Endodermal cell (in vitro differentiated cells): ENCODE measurements at regions not wholly inside any gene's neighbourhood (a gene's known extent, or its start where the extent isn't known, plus 50 kb on each side); places are given as distances from the start of the nearest gene placed in this dataset.
"Not testable (repeated sequence)": the region's sequence is repeated elsewhere in the genome, so short reads cannot be mapped to it uniquely, and the experiment has no call there.

Experiments
- DNase-seq: peaks from one replicate; pipeline ENCODE4 v3.0.0-alpha.2; 2017
- H3K27ac ChIP-seq: 2 replicates; pipeline ENCODE4 v1.5.1; 2013; ENCODE audit warnings: mild to moderate bottlenecking, low read depth, low read length, moderate library complexity
- H3K27me3 ChIP-seq: 2 replicates; pipeline ENCODE4 v1.6.1; 2013; ENCODE audit warnings: mild to moderate bottlenecking, low read length, moderate library complexity; ENCODE audit not compliant: insufficient read depth, control insufficient read depth, poor library complexity, severe bottlenecking
- H3K36me3 ChIP-seq: 2 replicates; pipeline ENCODE4 v1.7.0; 2013; ENCODE audit warnings: mild to moderate bottlenecking, low read length, moderate library complexity; ENCODE audit not compliant: control insufficient read depth, insufficient read depth
- H3K4me1 ChIP-seq: one replicate; pipeline ENCODE4 v1.7.0; 2013; ENCODE audit warnings: low read length; ENCODE audit not compliant: control insufficient read depth, insufficient read depth
- H3K4me3 ChIP-seq: 2 replicates; pipeline ENCODE4 v1.5.1; 2013; ENCODE audit warnings: mild to moderate bottlenecking, low read length, moderate library complexity
- H3K9ac ChIP-seq: 2 replicates; pipeline ENCODE4 v1.6.1; 2013; ENCODE audit warnings: mild to moderate bottlenecking, low read length, moderate library complexity; ENCODE audit not compliant: poor library complexity, severe bottlenecking; ENCODE audit errors: extremely low read depth
- H3K9me3 ChIP-seq: 2 replicates; pipeline ENCODE4 v1.6.1; 2013; ENCODE audit warnings: mild to moderate bottlenecking, low read length, moderate library complexity; ENCODE audit not compliant: control insufficient read depth
- H3K27ac Mint-ChIP-seq: 2 replicates; pipeline ENCODE4 v1.8.0; 2020; ENCODE audit warnings: mixed read lengths
- H3K27me3 Mint-ChIP-seq: 2 replicates; pipeline ENCODE4 v1.8.0; 2021; ENCODE audit warnings: mild to moderate bottlenecking, mixed read lengths; ENCODE audit not compliant: insufficient read depth
- H3K36me3 Mint-ChIP-seq: 2 replicates; pipeline ENCODE4 v1.8.0; 2020; ENCODE audit warnings: low read depth, mixed read lengths
- H3K4me1 Mint-ChIP-seq: 2 replicates; pipeline ENCODE4 v1.8.0; 2020; ENCODE audit warnings: mixed read lengths
- H3K4me3 Mint-ChIP-seq: 2 replicates; pipeline ENCODE4 v1.8.0; 2020; ENCODE audit warnings: mild to moderate bottlenecking, moderate library complexity, mixed read lengths
- H3K9me3 Mint-ChIP-seq: 2 replicates; pipeline ENCODE4 v1.8.0; 2020; ENCODE audit warnings: mild to moderate bottlenecking, mixed read lengths
- WGBS, 2 experiments: methylation state at CpG; one replicate each; pipeline versions ENCODE4 v1.1.5 to v1.1.7; 2013; ENCODE audit warnings: missing lambda C conversion rate in 2 of 2, mixed read lengths in 1 of 2; ENCODE audit not compliant: insufficient coverage in 1 of 2, insufficient read length in 1 of 2; 5-methylcytosine and 5-hydroxymethylcytosine counted together
- TF ChIP-seq, protein P1 (sequence below): fragments of 200-600 bp; sonication (generic); conservative IDR thresholded peaks from 2 replicates; pipeline ENCODE4 v1.5.0; 2021; ENCODE audit warnings: antibody characterized with exemption, mild to moderate bottlenecking

DNA sequence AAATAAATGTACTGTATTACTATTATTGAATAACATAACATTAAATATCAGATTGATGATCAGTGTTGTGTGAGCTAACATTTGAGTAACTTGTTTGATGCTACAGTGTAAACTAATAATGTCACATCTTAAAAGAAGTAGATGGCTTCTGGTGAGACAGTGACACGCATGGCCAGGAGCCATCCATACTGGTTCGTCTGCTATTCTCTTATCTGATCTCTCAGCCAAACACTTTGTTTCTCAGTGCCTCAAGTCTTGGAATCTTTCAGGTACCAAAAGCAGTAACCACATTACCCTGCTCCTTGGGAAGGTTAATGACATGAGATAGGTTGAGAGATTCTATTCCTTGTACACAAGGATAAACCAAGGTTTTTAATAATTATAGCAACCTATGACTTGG is 198.1 kb upstream of the IGFBP7 start:
- no peaks in the 10 kb centered on the region for H3K27me3 ChIP-seq
- H3K9ac ChIP-seq = no peak overlapping the region
- no peak overlapping the region for H3K27ac ChIP-seq
- Mint-ChIP-seq H3K27me3 (peaks cover 2% of the 10 kb centered on the region), H3K4me1 (no peaks in the 10 kb centered on the region), H3K9me3 (peaks cover 1% of the 10 kb centered on the region), H3K36me3 (no peaks in the 10 kb centered on the region), H3K4me3 (no peak overlapping the region), H3K27ac (no peak overlapping the region)
- no peak overlapping the region for H3K4me3 ChIP-seq
- no peaks in the 10 kb centered on the region for H3K4me1 ChIP-seq
- no peaks in the 10 kb centered on the region for H3K9me3 ChIP-seq
- TF ChIP-seq, protein P1, sequence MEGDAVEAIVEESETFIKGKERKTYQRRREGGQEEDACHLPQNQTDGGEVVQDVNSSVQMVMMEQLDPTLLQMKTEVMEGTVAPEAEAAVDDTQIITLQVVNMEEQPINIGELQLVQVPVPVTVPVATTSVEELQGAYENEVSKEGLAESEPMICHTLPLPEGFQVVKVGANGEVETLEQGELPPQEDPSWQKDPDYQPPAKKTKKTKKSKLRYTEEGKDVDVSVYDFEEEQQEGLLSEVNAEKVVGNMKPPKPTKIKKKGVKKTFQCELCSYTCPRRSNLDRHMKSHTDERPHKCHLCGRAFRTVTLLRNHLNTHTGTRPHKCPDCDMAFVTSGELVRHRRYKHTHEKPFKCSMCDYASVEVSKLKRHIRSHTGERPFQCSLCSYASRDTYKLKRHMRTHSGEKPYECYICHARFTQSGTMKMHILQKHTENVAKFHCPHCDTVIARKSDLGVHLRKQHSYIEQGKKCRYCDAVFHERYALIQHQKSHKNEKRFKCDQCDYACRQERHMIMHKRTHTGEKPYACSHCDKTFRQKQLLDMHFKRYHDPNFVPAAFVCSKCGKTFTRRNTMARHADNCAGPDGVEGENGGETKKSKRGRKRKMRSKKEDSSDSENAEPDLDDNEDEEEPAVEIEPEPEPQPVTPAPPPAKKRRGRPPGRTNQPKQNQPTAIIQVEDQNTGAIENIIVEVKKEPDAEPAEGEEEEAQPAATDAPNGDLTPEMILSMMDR = no peak
- DNase-seq = no peak
- H3K36me3 ChIP-seq = no peaks in the 10 kb centered on the region
- 96% methylated on average over 2 of the region's 2 CpGs; no CpG with 5 or more reads in 1 of the 2 experiments for WGBS, 2 experiments

DNA sequence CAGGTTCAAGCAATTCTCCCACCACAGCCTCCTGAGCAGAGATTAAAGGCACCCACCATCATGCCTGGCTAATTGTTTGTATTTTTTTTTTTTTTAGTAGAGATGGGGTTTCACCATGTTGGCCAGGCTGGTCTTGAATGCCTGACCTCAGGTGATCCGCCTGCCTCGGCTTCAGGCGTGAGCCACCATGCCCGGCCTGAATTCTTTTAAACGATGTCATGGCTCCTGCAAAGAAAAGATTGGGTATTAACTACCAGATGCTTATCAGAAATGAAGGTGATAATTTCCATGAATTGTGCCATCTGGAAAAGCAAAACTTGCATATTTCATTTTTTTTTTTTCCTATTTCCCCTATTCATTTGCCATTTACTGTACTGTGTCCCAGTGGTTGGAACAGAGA is 195.7 kb upstream of the IGFBP7 start:
- Mint-ChIP-seq H3K4me3 (no peak overlapping the region), H3K27ac (no peak overlapping the region), H3K9me3 (peaks cover 21% of the 10 kb centered on the region), H3K27me3 (peaks cover 6% of the 10 kb centered on the region), H3K36me3 (peaks cover under 1% of the 10 kb centered on the region), H3K4me1 (no peaks in the 10 kb centered on the region)
- Histone ChIP-seq H3K27ac (no peak overlapping the region), H3K4me1 (no peaks in the 10 kb centered on the region), H3K36me3 (no peaks in the 10 kb centered on the region), H3K9me3 (no peaks in the 10 kb centered on the region), H3K4me3 (no peak overlapping the region), H3K9ac (no peak overlapping the region), H3K27me3 (no peaks in the 10 kb centered on the region)
- WGBS, 2 experiments = 86 to 96% methylated on average over 5 of the region's 5 CpGs
- DNase-seq = no peak
- TF ChIP-seq, protein P1 = no peak

DNA sequence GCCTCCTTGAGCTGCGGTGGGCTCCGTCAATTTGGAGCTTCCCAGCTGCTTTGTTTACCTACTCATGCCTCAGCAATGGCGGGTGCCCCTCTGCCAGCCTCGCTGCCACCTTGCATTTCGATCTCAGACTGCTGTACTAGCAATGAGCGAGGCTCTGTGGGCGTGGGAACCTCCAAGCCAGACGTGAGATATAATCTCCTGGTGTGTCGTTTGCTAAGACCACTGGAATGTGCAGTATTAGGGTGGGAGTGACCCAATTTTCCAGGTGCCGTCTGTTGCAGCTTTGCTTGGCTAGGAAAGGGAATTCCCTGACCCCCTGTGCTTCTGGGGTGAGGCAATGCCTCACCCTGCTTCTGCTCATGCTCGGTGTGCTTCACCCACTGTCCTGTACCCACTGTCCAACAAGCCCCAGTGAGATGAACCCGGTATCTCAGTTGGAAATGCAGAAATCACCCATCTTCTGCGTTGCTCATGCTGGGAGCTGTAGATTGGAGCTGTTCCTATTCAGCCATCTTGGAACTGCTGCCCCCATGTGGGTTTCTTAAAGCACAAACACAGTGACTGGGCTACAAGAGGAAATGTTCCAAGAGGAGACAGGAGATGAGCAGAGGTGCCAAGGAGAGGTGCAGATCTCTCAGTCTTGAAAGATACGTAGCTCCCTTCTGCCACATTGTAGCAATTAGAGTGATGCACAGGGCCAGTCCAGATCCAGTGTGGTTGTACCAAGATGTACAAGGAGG is 193.0 kb upstream of the IGFBP7 start:
- Histone ChIP-seq H3K36me3 (no peaks in the 10 kb centered on the region), H3K9me3 (no peaks in the 10 kb centered on the region), H3K27me3 (no peaks in the 10 kb centered on the region), H3K9ac (no peak overlapping the region), H3K4me1 (no peaks in the 10 kb centered on the region), H3K27ac (no peak overlapping the region), H3K4me3 (no peak overlapping the region)
- DNase-seq = no peak
- Mint-ChIP-seq H3K4me3 (no peak overlapping the region), H3K9me3 (peaks cover 46% of the 10 kb centered on the region), H3K4me1 (no peaks in the 10 kb centered on the region), H3K27ac (no peak overlapping the region), H3K27me3 (peaks cover 14% of the 10 kb centered on the region), H3K36me3 (peaks cover 2% of the 10 kb centered on the region)
- WGBS, 2 experiments = 63 to 72% methylated on average over 5 to 14 of the region's 14 CpGs
- TF ChIP-seq, protein P1 = peak; percentile 43

DNA sequence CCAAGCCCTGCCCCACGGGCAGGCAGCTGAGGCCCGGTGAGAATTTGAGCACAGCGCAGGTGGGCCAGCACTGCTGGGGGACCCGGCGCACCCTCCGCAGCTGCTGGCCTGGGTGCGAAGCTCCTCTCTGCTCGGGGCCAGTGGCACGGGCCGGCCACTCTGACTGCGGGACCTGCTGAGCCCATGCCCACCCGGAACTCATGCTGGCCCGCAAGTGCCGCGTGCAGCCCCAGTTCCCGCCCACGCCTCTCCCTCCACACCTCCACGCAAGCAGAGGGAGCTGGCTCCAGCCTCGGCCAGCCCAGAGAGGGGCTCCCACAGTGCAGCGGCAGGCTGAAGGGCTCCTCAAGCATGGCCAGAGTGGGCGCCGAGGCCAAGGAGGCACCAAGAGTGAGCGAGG is 190.1 kb upstream of the IGFBP7 start:
- 86% methylated on average over 23 of the region's 23 CpGs; no CpG with 5 or more reads in 1 of the 2 experiments for WGBS, 2 experiments
- not testable (repeated sequence) for H3K36me3 Mint-ChIP-seq, H3K9ac ChIP-seq, H3K4me3 Mint-ChIP-seq, H3K9me3 ChIP-seq, H3K4me1 ChIP-seq, H3K27me3 ChIP-seq, H3K4me3 ChIP-seq, H3K36me3 ChIP-seq, DNase-seq, H3K27ac Mint-ChIP-seq, H3K27ac ChIP-seq, H3K4me1 Mint-ChIP-seq
- peaks cover 34% of the 10 kb centered on the region for H3K27me3 Mint-ChIP-seq
- H3K9me3 Mint-ChIP-seq = peaks cover 58% of the 10 kb centered on the region
